GM23338 (cell line): ENCODE measurements at regions not wholly inside any gene's neighbourhood (a gene's known extent, or its start where the extent isn't known, plus 50 kb on each side); places are given as distances from the start of the nearest gene placed in this dataset.

Experiments
- ATAC-seq: fragments of 200-7000 bp; cut with Tn5 transposase; 3 replicates; pipeline ENCODE4 v1.9.1; 2020
- DNase-seq: peaks from one replicate; pipeline ENCODE4 v3.0.0-alpha.2; 2015; ENCODE audit warnings: low spot score
- H2AFZ ChIP-seq: fragments of 200-600 bp; sonication (generic); 2 replicates; pipeline ENCODE4 v1.8.0; 2016; ENCODE audit warnings: antibody characterized with exemption, mild to moderate bottlenecking, moderate library complexity
- H3F3A ChIP-seq: fragments of 200-600 bp; sonication (generic); replicated peaks from 2 replicates; pipeline ENCODE4 v1.8.0; 2017; ENCODE audit warnings: antibody characterized with exemption, mixed run types, low read depth
- H3K27ac ChIP-seq: fragments of 200-600 bp; sonication (generic); 2 replicates; pipeline ENCODE4 v1.6.1; 2016; ENCODE audit warnings: low read depth
- H3K27me3 ChIP-seq: fragments of 200-600 bp; sonication (generic); 2 replicates; pipeline ENCODE4 v1.8.0; 2016; ENCODE audit warnings: mild to moderate bottlenecking, mixed run types, moderate library complexity; ENCODE audit not compliant: insufficient read depth
- H3K36me3 ChIP-seq: fragments of 200-600 bp; sonication (generic); 2 replicates; pipeline ENCODE4 v1.8.0; 2016; ENCODE audit warnings: mild to moderate bottlenecking; ENCODE audit not compliant: insufficient read depth
- H3K4me1 ChIP-seq: fragments of 200-600 bp; sonication (generic); 2 replicates; pipeline ENCODE4 v1.8.0; 2016; ENCODE audit warnings: mild to moderate bottlenecking, moderate library complexity; ENCODE audit not compliant: insufficient read depth
- H3K4me2 ChIP-seq: fragments of 200-600 bp; sonication (generic); 2 replicates; pipeline ENCODE4 v1.7.1; 2017; ENCODE audit warnings: mixed run types
- H3K4me3 ChIP-seq: fragments of 200-600 bp; sonication (generic); 2 replicates; pipeline ENCODE4 v1.6.1; 2016; ENCODE audit warnings: mixed run types
- H3K79me2 ChIP-seq: fragments of 200-600 bp; sonication (generic); replicated peaks from 2 replicates; pipeline ENCODE4 v1.8.0; 2017; ENCODE audit warnings: mild to moderate bottlenecking; ENCODE audit not compliant: insufficient read depth
- H3K9me2 ChIP-seq: fragments of 200-600 bp; sonication (generic); 2 replicates; pipeline ENCODE4 v1.8.0; 2017; ENCODE audit not compliant: insufficient read depth
- H4K20me1 ChIP-seq: fragments of 200-600 bp; sonication (generic); replicated peaks from 2 replicates; pipeline ENCODE4 v1.8.0; 2017; ENCODE audit warnings: mild to moderate bottlenecking; ENCODE audit not compliant: insufficient read depth
- H3K27ac Mint-ChIP-seq: 2 replicates; pipeline ENCODE4 v1.8.0; 2020; ENCODE audit warnings: inconsistent platforms, mild to moderate bottlenecking, moderate library complexity, mixed read lengths
- H3K27me3 Mint-ChIP-seq: 3 replicates; pipeline ENCODE4 v1.8.0; 2022; ENCODE audit warnings: low read depth, mild to moderate bottlenecking, moderate library complexity, mixed read lengths, inconsistent platforms; ENCODE audit not compliant: insufficient read depth, poor library complexity
- H3K36me3 Mint-ChIP-seq: 3 replicates; pipeline ENCODE4 v1.8.0; 2021; ENCODE audit warnings: low read depth, mild to moderate bottlenecking, inconsistent platforms, moderate library complexity, mixed read lengths
- H3K4me1 Mint-ChIP-seq: 3 replicates; pipeline ENCODE4 v1.8.0; 2020; ENCODE audit warnings: mild to moderate bottlenecking, inconsistent platforms, mixed read lengths
- H3K4me3 Mint-ChIP-seq: 3 replicates; pipeline ENCODE4 v1.8.0; 2021; ENCODE audit warnings: moderate library complexity, mild to moderate bottlenecking, inconsistent platforms, mixed read lengths
- H3K9me3 Mint-ChIP-seq: 3 replicates; pipeline ENCODE4 v1.8.0; 2020; ENCODE audit warnings: moderate library complexity, mild to moderate bottlenecking, inconsistent platforms, mixed read lengths
- CREB1 ChIP-seq: fragments of 250-450 bp; sonication (Bioruptor Pico); IDR thresholded peaks from 2 replicates; pipeline ENCODE4 v1.5.0; 2020; ENCODE audit warnings: low read depth, mild to moderate bottlenecking, moderate library complexity
- EZH2 ChIP-seq: fragments of 200-600 bp; sonication (generic); IDR thresholded peaks from one replicate; pipeline ENCODE4 v1.8.0; 2017; ENCODE audit warnings: antibody characterized with exemption, mild to moderate bottlenecking, low read depth; ENCODE audit not compliant: unreplicated experiment
- JUNB ChIP-seq: IDR thresholded peaks from one replicate; pipeline ENCODE4 v1.6.1; 2016; ENCODE audit warnings: antibody characterized with exemption; ENCODE audit not compliant: unreplicated experiment
- NANOG ChIP-seq: IDR thresholded peaks from 2 replicates; pipeline ENCODE4 v1.6.1; 2016; ENCODE audit warnings: antibody characterized with exemption, borderline replicate concordance
- POLR2AphosphoS5 ChIP-seq: IDR thresholded peaks from 2 replicates; pipeline ENCODE4 v1.6.1; 2016; ENCODE audit warnings: antibody characterized with exemption, low read depth
- STAT1 ChIP-seq: IDR thresholded peaks from one replicate; pipeline ENCODE4 v1.6.1; 2016; ENCODE audit warnings: antibody characterized with exemption; ENCODE audit not compliant: unreplicated experiment
- ZNF114 ChIP-seq: fragments of 250-450 bp; sonication (Bioruptor Pico); IDR thresholded peaks from 2 replicates; pipeline ENCODE4 v1.5.0; 2020; ENCODE audit warnings: mild to moderate bottlenecking, moderate library complexity
- TF ChIP-seq, protein P1 (sequence below): IDR thresholded peaks from one replicate; pipeline ENCODE4 v1.6.1; 2018; ENCODE audit warnings: antibody characterized with exemption; ENCODE audit not compliant: unreplicated experiment
- TF ChIP-seq, protein P2 (sequence below), 2 experiments: fragments of 200-600 bp in 1 of 2; sonication (generic) in 1 of 2; conservative IDR thresholded peaks; 2 replicates each; pipeline versions ENCODE4 v1.5.1 to v1.6.1; 2016 to 2017; ENCODE audit warnings: antibody characterized with exemption in 2 of 2, low read depth in 2 of 2, mild to moderate bottlenecking in 2 of 2, moderate library complexity in 1 of 2
- TF ChIP-seq, protein P3 (sequence below): fragments of 250-450 bp; sonication (Bioruptor Pico); IDR thresholded peaks from 2 replicates; pipeline ENCODE4 v1.5.0; 2020; ENCODE audit warnings: mild to moderate bottlenecking, moderate library complexity
- TF ChIP-seq, protein P4 (sequence below): IDR thresholded peaks from 2 replicates; pipeline ENCODE4 v1.6.1; 2016; ENCODE audit warnings: antibody characterized with exemption

DNA sequence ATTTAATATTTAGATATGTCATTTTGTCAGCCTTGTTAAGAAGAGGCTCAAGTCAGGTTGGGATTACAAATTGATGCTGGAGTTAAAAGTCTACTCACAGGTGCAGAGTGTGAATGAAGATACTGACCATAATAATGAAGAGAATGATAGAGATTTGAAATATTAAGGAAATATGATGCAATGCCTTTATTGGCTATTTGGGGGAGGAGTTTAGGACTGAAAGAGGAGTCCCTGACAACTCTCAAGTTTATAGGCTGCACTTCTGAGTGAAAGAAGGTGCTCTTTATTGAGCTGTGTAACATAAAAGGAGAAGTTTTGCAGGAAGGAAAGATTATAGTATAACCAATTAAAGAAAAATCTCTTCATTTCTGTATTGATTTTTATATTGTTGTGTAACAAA, 827.7 kb upstream of the PCDH9 start (continued):
- TF ChIP-seq, protein P1, sequence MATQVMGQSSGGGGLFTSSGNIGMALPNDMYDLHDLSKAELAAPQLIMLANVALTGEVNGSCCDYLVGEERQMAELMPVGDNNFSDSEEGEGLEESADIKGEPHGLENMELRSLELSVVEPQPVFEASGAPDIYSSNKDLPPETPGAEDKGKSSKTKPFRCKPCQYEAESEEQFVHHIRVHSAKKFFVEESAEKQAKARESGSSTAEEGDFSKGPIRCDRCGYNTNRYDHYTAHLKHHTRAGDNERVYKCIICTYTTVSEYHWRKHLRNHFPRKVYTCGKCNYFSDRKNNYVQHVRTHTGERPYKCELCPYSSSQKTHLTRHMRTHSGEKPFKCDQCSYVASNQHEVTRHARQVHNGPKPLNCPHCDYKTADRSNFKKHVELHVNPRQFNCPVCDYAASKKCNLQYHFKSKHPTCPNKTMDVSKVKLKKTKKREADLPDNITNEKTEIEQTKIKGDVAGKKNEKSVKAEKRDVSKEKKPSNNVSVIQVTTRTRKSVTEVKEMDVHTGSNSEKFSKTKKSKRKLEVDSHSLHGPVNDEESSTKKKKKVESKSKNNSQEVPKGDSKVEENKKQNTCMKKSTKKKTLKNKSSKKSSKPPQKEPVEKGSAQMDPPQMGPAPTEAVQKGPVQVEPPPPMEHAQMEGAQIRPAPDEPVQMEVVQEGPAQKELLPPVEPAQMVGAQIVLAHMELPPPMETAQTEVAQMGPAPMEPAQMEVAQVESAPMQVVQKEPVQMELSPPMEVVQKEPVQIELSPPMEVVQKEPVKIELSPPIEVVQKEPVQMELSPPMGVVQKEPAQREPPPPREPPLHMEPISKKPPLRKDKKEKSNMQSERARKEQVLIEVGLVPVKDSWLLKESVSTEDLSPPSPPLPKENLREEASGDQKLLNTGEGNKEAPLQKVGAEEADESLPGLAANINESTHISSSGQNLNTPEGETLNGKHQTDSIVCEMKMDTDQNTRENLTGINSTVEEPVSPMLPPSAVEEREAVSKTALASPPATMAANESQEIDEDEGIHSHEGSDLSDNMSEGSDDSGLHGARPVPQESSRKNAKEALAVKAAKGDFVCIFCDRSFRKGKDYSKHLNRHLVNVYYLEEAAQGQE: no peak
- TF ChIP-seq POLR2AphosphoS5: no peak
- TF ChIP-seq CREB1 (CRISPR knock-in tag): no peak
- no peak for TF ChIP-seq STAT1
- TF ChIP-seq, protein P2, sequence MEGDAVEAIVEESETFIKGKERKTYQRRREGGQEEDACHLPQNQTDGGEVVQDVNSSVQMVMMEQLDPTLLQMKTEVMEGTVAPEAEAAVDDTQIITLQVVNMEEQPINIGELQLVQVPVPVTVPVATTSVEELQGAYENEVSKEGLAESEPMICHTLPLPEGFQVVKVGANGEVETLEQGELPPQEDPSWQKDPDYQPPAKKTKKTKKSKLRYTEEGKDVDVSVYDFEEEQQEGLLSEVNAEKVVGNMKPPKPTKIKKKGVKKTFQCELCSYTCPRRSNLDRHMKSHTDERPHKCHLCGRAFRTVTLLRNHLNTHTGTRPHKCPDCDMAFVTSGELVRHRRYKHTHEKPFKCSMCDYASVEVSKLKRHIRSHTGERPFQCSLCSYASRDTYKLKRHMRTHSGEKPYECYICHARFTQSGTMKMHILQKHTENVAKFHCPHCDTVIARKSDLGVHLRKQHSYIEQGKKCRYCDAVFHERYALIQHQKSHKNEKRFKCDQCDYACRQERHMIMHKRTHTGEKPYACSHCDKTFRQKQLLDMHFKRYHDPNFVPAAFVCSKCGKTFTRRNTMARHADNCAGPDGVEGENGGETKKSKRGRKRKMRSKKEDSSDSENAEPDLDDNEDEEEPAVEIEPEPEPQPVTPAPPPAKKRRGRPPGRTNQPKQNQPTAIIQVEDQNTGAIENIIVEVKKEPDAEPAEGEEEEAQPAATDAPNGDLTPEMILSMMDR (conservative IDR thresholded peaks at IDR 0.05; ENCODE audit: low read depth in 2 of 2): no peak
- TF ChIP-seq JUNB: no peak
- TF ChIP-seq EZH2: no peak

DNA sequence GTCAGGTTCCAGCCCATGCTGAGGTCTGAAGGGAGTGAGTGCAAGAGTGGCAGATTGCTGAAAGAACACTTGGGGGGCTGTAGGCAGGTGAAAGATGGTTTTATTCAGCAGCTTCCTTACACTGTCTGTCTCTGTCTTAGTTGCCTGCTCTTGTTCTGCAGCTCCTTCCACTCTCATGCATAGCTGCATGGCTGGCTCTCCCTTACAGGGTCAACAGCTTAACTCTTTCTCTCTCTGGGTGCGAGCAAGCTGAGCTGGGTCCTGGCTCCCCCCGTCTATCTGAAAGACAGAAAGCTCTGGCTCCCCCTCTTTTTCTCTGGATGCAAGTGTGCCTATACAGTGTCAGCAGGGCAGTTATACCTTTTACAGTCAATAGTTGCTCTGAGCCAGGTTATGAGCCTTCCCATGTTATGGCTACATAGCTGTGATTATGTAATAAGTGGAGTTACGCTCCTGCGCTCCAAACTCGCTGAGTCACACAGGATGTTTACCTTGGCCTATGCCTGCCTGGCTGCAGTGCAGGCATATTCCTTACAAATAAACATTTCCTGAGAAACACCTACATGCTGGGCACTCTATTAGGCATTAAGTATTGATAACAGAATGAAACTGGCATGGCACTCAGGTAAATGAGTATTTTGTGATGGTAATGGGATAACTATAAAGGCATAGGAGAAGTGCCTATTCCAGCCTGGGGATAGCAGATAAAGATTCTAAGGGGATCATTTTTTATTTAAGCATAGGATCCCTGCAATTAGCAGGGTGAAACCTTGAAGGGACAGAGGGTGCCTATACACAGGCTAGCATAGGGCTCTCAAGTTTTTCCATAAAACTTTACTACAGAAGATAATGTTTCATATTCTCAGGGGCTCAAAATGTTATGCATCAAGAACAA, 826.9 kb upstream of the PCDH9 start:
- Histone ChIP-seq H4K20me1 (no peaks in the 10 kb centered on the region), H2AFZ (no peak overlapping the region), H3K9me2 (no peaks in the 10 kb centered on the region; the same call in 1 of the 2 replicates), H3K79me2 (no peaks in the 10 kb centered on the region), H3K27ac (no peak overlapping the region), H3K27me3 (no peaks in the 10 kb centered on the region), H3F3A (no peaks in the 10 kb centered on the region), H3K4me3 (no peak overlapping the region), H3K36me3 (0 out of 2 replicates have a peak, but pooled peaks cover 15% of the 10 kb centered on the region), H3K4me1 (no peaks in the 10 kb centered on the region), H3K4me2 (no peak overlapping the region)
- Mint-ChIP-seq H3K36me3 (peaks cover 21% of the 10 kb centered on the region; the same call in 2 of the 3 replicates), H3K9me3 (peaks cover 21% of the 10 kb centered on the region), H3K27ac (no peak overlapping the region), H3K4me1 (no peaks in the 10 kb centered on the region), H3K4me3 (no peak overlapping the region), H3K27me3 (no peaks in the 10 kb centered on the region)
- DNase-seq: peak; percentile 50
- no peak for ATAC-seq
- TF ChIP-seq POLR2AphosphoS5 (no peak), JUNB (no peak), NANOG (no peak), CREB1 (CRISPR knock-in tag) (no peak), ZNF114 (CRISPR knock-in tag) (no peak)
- TF ChIP-seq, protein P3, sequence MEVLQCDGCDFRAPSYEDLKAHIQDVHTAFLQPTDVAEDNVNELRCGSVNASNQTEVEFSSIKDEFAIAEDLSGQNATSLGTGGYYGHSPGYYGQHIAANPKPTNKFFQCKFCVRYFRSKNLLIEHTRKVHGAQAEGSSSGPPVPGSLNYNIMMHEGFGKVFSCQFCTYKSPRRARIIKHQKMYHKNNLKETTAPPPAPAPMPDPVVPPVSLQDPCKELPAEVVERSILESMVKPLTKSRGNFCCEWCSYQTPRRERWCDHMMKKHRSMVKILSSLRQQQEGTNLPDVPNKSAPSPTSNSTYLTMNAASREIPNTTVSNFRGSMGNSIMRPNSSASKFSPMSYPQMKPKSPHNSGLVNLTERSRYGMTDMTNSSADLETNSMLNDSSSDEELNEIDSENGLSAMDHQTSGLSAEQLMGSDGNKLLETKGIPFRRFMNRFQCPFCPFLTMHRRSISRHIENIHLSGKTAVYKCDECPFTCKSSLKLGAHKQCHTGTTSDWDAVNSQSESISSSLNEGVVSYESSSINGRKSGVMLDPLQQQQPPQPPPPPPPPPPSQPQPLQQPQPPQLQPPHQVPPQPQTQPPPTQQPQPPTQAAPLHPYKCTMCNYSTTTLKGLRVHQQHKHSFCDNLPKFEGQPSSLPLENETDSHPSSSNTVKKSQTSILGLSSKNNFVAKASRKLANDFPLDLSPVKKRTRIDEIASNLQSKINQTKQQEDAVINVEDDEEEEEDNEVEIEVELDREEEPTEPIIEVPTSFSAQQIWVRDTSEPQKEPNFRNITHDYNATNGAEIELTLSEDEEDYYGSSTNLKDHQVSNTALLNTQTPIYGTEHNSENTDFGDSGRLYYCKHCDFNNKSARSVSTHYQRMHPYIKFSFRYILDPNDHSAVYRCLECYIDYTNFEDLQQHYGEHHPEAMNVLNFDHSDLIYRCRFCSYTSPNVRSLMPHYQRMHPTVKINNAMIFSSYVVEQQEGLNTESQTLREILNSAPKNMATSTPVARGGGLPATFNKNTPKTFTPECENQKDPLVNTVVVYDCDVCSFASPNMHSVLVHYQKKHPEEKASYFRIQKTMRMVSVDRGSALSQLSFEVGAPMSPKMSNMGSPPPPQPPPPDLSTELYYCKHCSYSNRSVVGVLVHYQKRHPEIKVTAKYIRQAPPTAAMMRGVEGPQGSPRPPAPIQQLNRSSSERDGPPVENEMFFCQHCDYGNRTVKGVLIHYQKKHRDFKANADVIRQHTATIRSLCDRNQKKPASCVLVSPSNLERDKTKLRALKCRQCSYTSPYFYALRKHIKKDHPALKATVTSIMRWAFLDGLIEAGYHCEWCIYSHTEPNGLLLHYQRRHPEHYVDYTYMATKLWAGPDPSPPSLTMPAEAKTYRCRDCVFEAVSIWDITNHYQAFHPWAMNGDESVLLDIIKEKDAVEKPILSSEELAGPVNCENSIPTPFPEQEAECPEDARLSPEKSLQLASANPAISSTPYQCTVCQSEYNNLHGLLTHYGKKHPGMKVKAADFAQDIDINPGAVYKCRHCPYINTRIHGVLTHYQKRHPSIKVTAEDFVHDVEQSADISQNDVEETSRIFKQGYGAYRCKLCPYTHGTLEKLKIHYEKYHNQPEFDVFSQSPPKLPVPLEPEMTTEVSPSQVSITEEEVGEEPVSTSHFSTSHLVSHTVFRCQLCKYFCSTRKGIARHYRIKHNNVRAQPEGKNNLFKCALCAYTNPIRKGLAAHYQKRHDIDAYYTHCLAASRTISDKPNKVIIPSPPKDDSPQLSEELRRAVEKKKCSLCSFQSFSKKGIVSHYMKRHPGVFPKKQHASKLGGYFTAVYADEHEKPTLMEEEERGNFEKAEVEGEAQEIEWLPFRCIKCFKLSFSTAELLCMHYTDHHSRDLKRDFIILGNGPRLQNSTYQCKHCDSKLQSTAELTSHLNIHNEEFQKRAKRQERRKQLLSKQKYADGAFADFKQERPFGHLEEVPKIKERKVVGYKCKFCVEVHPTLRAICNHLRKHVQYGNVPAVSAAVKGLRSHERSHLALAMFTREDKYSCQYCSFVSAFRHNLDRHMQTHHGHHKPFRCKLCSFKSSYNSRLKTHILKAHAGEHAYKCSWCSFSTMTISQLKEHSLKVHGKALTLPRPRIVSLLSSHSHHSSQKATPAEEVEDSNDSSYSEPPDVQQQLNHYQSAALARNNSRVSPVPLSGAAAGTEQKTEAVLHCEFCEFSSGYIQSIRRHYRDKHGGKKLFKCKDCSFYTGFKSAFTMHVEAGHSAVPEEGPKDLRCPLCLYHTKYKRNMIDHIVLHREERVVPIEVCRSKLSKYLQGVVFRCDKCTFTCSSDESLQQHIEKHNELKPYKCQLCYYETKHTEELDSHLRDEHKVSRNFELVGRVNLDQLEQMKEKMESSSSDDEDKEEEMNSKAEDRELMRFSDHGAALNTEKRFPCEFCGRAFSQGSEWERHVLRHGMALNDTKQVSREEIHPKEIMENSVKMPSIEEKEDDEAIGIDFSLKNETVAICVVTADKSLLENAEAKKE: no peak
- TF ChIP-seq, protein P4, sequence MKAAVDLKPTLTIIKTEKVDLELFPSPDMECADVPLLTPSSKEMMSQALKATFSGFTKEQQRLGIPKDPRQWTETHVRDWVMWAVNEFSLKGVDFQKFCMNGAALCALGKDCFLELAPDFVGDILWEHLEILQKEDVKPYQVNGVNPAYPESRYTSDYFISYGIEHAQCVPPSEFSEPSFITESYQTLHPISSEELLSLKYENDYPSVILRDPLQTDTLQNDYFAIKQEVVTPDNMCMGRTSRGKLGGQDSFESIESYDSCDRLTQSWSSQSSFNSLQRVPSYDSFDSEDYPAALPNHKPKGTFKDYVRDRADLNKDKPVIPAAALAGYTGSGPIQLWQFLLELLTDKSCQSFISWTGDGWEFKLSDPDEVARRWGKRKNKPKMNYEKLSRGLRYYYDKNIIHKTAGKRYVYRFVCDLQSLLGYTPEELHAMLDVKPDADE: no peak
